K562 (cell line): ENCODE measurements at regions not wholly inside any gene's neighbourhood (a gene's known extent, or its start where the extent isn't known, plus 50 kb on each side); places are given as distances from the start of the nearest gene placed in this dataset.

ENCODE experiments used
- ATAC-seq: fragments of 200-7000 bp; cut with Tn5 transposase; 3 replicates; pipeline ENCODE4 v1.9.1; 2020; ENCODE audit warnings: moderate library complexity
- BruUV-seq: library from RNA; stranded (reverse); fragments of 400-500 nt; replicated peaks from 2 replicates; lab custom pipeline; 2021; lab: Mats Ljungman, UMichigan
- CTCF ChIA-PET: fragments of 300-600 bp; formaldehyde crosslinking; extraction: SDS; loops from one replicate; lab custom pipeline; 2021; ENCODE audit warnings: low intra/inter-chr PET ratio; lab: Yijun Ruan, JAX
- POLR2A ChIA-PET: fragments of 300-600, 350-650 bp; sonication (Branson Sonifier 250); formaldehyde crosslinking; extraction: SDS; loops from one replicate; lab custom pipeline; 2021; ENCODE audit warnings: antibody characterized with exemption, inconsistent platforms; lab: Yijun Ruan, JAX
- DNase-seq, 4 experiments: peaks; one replicate each; pipeline versions ENCODE4 v3.0.0 to v3.0.0-alpha.2; 2011 to 2018; ENCODE audit warnings: low spot score in 3 of 4, mixed read lengths in 3 of 4; ENCODE audit errors: extremely low read depth in 1 of 4
- FAIRE-seq: peaks from 2 replicates; lab custom pipeline; 2011; peaks lifted over from hg19 to GRCh38; lab: Jason Lieb, UNC
- H2AFZ ChIP-seq: 2 replicates; pipeline ENCODE4 v1.6.0; 2011; ENCODE audit warnings: low read depth, low read length, control low read depth, inconsistent platforms
- H3K27ac ChIP-seq: fragments of 200-600 bp; 3 replicates; pipeline ENCODE4 v1.8.0; 2011; ENCODE audit warnings: low read depth, mild to moderate bottlenecking, control low read depth, inconsistent platforms, low read length, moderate library complexity, mixed read lengths; ENCODE audit errors: extremely low read depth
- H3K27me3 ChIP-seq, 2 experiments: fragments of 300-600 bp in 1 of 2; 2 replicates in 1 of 2; 3 replicates in 1 of 2; pipeline versions ENCODE4 v1.6.0 to v1.8.0; 2011; ENCODE audit warnings: inconsistent platforms in 2 of 2, low read length in 2 of 2, mild to moderate bottlenecking in 1 of 2, mixed read lengths in 1 of 2, moderate library complexity in 1 of 2; ENCODE audit not compliant: control insufficient read depth in 2 of 2, insufficient read depth in 2 of 2
- H3K36me3 ChIP-seq: fragments of 300-600 bp; 3 replicates; pipeline ENCODE4 v1.8.0; 2011; ENCODE audit warnings: mild to moderate bottlenecking, low read length, inconsistent platforms; ENCODE audit not compliant: control insufficient read depth, insufficient read depth
- H3K4me1 ChIP-seq, 2 experiments: fragments of 200-600 bp in 1 of 2; replicated peaks in 1 of 2; 2 replicates in 1 of 2; 3 replicates in 1 of 2; pipeline versions ENCODE4 v1.5.1 to v1.8.0; 2011; ENCODE audit warnings: inconsistent platforms in 2 of 2, low read length in 2 of 2, mild to moderate bottlenecking in 1 of 2, mixed read lengths in 1 of 2, moderate library complexity in 1 of 2; ENCODE audit not compliant: control insufficient read depth in 2 of 2, insufficient read depth in 2 of 2
- H3K4me2 ChIP-seq: 2 replicates; pipeline ENCODE4 v1.6.1; 2011; ENCODE audit warnings: low read length, control low read depth, inconsistent platforms, mixed read lengths; ENCODE audit not compliant: insufficient read depth
- H3K4me3 ChIP-seq: fragments of 200-600 bp; sonication (generic), shearing (Covaris generic); 2 replicates; pipeline ENCODE4 v1.5.1; 2016; ENCODE audit warnings: control low read depth, inconsistent platforms
- H3K79me2 ChIP-seq: fragments of 200-600 bp; 3 replicates; pipeline ENCODE4 v1.8.0; 2011; ENCODE audit warnings: low read length, inconsistent platforms; ENCODE audit not compliant: control insufficient read depth, insufficient read depth
- H3K9ac ChIP-seq, 2 experiments: 2 replicates each; pipeline versions ENCODE4 v1.6.0 to v1.6.1; 2011; ENCODE audit warnings: low read depth in 2 of 2, low read length in 2 of 2, control low read depth in 1 of 2, inconsistent platforms in 1 of 2, mild to moderate bottlenecking in 1 of 2, mixed read lengths in 1 of 2; ENCODE audit not compliant: insufficient read depth in 1 of 2
- H3K9me1 ChIP-seq: one replicate; pipeline ENCODE4 v1.6.0; 2011; ENCODE audit warnings: inconsistent platforms, mild to moderate bottlenecking, low read length, moderate library complexity; ENCODE audit not compliant: control insufficient read depth, insufficient read depth
- H3K9me3 ChIP-seq: replicated peaks from 2 replicates; pipeline ENCODE4 v1.5.1; 2011; ENCODE audit warnings: low read depth, low read length, inconsistent platforms; ENCODE audit not compliant: control insufficient read depth, insufficient read depth
- H4K20me1 ChIP-seq: replicated peaks from 2 replicates; pipeline ENCODE4 v1.6.1; 2011; ENCODE audit warnings: low read length, inconsistent platforms, mixed read lengths; ENCODE audit not compliant: control insufficient read depth, insufficient read depth
- CCAR2 ChIP-seq: fragments of 200-400 bp; formaldehyde crosslinking; IDR thresholded peaks from 2 replicates; pipeline ENCODE4 v1.6.1; 2017; ENCODE audit warnings: mild to moderate bottlenecking, low read depth, low read length
- ETV5 ChIP-seq: sonication (generic); formaldehyde crosslinking; IDR thresholded peaks from 2 replicates; pipeline ENCODE4 v1.4.0; 2020; ENCODE audit warnings: low read depth, mild to moderate bottlenecking, missing genetic modification reagents
- KLF1 ChIP-seq: fragments of 450-650 bp; IDR thresholded peaks from 2 replicates; pipeline ENCODE4 v1.6.1; 2016; ENCODE audit warnings: missing genetic modification characterization, missing compliant biosample characterization
- MLLT1 ChIP-seq, 2 experiments: fragments of 450-650 bp; IDR thresholded peaks; 2 replicates each; pipeline ENCODE4 v1.6.1; 2016
- MTF1 ChIP-seq: fragments of 250-450 bp; sonication (Bioruptor Pico); IDR thresholded peaks from 2 replicates; pipeline ENCODE4 v1.9.0; 2021; ENCODE audit warnings: moderate library complexity, mild to moderate bottlenecking, inconsistent platforms, borderline replicate concordance
- SMAD4 ChIP-seq: fragments of 250-450 bp; sonication (Bioruptor Pico); conservative IDR thresholded peaks from 2 replicates; pipeline ENCODE4 v1.8.0; 2021; ENCODE audit warnings: inconsistent platforms, mild to moderate bottlenecking, moderate library complexity
- SP2 ChIP-seq: IDR thresholded peaks from 2 replicates; pipeline ENCODE4 v1.6.1; 2011; ENCODE audit warnings: mild to moderate bottlenecking, low read depth, low read length, moderate library complexity; ENCODE audit not compliant: poor library complexity, severe bottlenecking; ENCODE audit errors: extremely low read depth
- WGBS: fragments of 100-300 bp; shearing (Covaris generic); methylation state at CpG from one replicate; pipeline ENCODE4 v1.1.6; 2016; ENCODE audit warnings: low coverage, mixed read lengths; ENCODE audit not compliant: insufficient coverage; ENCODE audit errors: missing lambda C conversion rate; 5-methylcytosine and 5-hydroxymethylcytosine counted together
- in situ Hi-C: fragments of 300-500 bp; cut with MboI; formaldehyde crosslinking; loops from 4 replicates; pipeline ENCODE4 v1.15.0; 2018; ENCODE audit warnings: inconsistent platforms, mixed read lengths
- intact Hi-C: fragments of 100-400 bp; cut with micrococcal nuclease; formaldehyde crosslinking; loops from 2 replicates; pipeline ENCODE4 v1.14.2; 2022
- TF ChIP-seq, protein P1 (sequence below): fragments of 250-450 bp; sonication (Bioruptor Pico); IDR thresholded peaks from 2 replicates; pipeline ENCODE4 v1.4.0; 2020

- TF ChIP-seq SMAD4: no peak
- no peak for TF ChIP-seq SP2
- TF ChIP-seq KLF1: no peak
Observed at GRCh38 chr5:92916036-92916435, 665.0 kb downstream of the NR2F1-AS1 start (continued).

- H3K79me2 ChIP-seq: no peaks in the 10 kb centered on the region
- no peaks in the 10 kb centered on the region for H3K9me3 ChIP-seq
- DNase-seq (no peak), ATAC-seq (no peak), FAIRE-seq (no peak)
- intact Hi-C loops (no loop called here), in situ Hi-C loops (no loop called here)
- H3K9ac ChIP-seq: no peak overlapping the region
- H3K36me3 ChIP-seq: no peaks in the 10 kb centered on the region
- H3K4me2 ChIP-seq: no peak overlapping the region
- no TSS peak for BruUV-seq
- no peak overlapping the region for H2AFZ ChIP-seq
- TF ChIP-seq ETV5 (CRISPR knock-in tag): no peak
- no peak for TF ChIP-seq CCAR2
- TF ChIP-seq MLLT1 (IDR thresholded peaks at IDR 0.05): no peak
- no peak for TF ChIP-seq MTF1 (CRISPR knock-in tag)
- TF ChIP-seq, protein P1, sequence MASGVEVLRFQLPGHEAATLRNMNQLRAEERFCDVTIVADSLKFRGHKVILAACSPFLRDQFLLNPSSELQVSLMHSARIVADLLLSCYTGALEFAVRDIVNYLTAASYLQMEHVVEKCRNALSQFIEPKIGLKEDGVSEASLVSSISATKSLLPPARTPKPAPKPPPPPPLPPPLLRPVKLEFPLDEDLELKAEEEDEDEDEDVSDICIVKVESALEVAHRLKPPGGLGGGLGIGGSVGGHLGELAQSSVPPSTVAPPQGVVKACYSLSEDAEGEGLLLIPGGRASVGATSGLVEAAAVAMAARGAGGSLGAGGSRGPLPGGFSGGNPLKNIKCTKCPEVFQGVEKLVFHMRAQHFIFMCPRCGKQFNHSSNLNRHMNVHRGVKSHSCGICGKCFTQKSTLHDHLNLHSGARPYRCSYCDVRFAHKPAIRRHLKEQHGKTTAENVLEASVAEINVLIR (CRISPR knock-in tag): no peak
- no peaks in the 10 kb centered on the region for H3K4me1 ChIP-seq
- no peak overlapping the region for H3K4me3 ChIP-seq
- no peaks in the 10 kb centered on the region for H3K27me3 ChIP-seq
- POLR2A ChIA-PET: no interaction called here
- no peaks in the 10 kb centered on the region for H4K20me1 ChIP-seq
- H3K27ac ChIP-seq: no peak overlapping the region
- CTCF ChIA-PET: no interaction called here
- H3K9me1 ChIP-seq: no peaks in the 10 kb centered on the region
- WGBS: 0% methylated on average over 1 of the region's 1 CpG
Observed at GRCh38 chr5:92912283-92912682, 668.7 kb downstream of the NR2F1-AS1 start.
